ENCODE measurements at regions not wholly inside any gene's neighbourhood (a gene's known extent, or its start where the extent isn't known, plus 50 kb on each side); places are given as distances from the start of the nearest gene placed in this dataset.
"Not testable (repeated sequence)": the region's sequence is repeated elsewhere in the genome, so short reads cannot be mapped to it uniquely, and the experiment has no call there.

GRCh38 chrX:135652602-135653001 lies 60.8 kb upstream of the CT45A1 start:
- Histone ChIP-seq H3K9me3 (ENCODE audit: control extremely low read depth in 1 of 5, control insufficient read depth in 4 of 5, insufficient read depth in 2 of 5, low read depth in 1 of 5, low read length in 4 of 5) (no peaks in the 10 kb centered on the region), H3K27me3 (replicated peaks in 2 of 5; ENCODE audit: control insufficient read depth in 4 of 5, insufficient read depth in 5 of 5, low read length in 4 of 5) (no peaks in the 10 kb centered on the region), H3K4me1 (ENCODE audit: control extremely low read depth in 1 of 4, control insufficient read depth in 4 of 4, insufficient read depth in 4 of 4, low read length in 3 of 4) (no peaks in the 10 kb centered on the region), H3K27ac (ENCODE audit: insufficient read depth in 1 of 2, low read depth in 1 of 2, low read length in 2 of 2, poor library complexity in 1 of 2, severe bottlenecking in 2 of 2) (no peak overlapping the region), H3K4me3 (ENCODE audit: control insufficient read depth in 1 of 7, extremely low read depth in 1 of 7, insufficient read depth in 4 of 7, low read depth in 2 of 7, low read length in 6 of 7) (no peak overlapping the region), H3K36me3 (ENCODE audit: control insufficient read depth in 4 of 4, insufficient read depth in 4 of 4, low read length in 3 of 4) (no peaks in the 10 kb centered on the region)
- WGBS (ENCODE audit: insufficient coverage) = 80% methylated on average over 1 of the region's 2 CpGs
- POLR2A ChIA-PET = no interaction called here
- CTCF ChIA-PET = no interaction called here
- DNase-seq = no peak

GRCh38 chrX:135657952-135658654 lies 55.3 kb upstream of the CT45A1 start:
- POLR2A ChIA-PET; H3K4me1 ChIP-seq (ENCODE audit: control extremely low read depth in 1 of 4, control insufficient read depth in 4 of 4, insufficient read depth in 4 of 4, low read length in 3 of 4); DNase-seq; H3K4me3 ChIP-seq (ENCODE audit: control insufficient read depth in 1 of 7, extremely low read depth in 1 of 7, insufficient read depth in 4 of 7, low read depth in 2 of 7, low read length in 6 of 7); H3K9me3 ChIP-seq (ENCODE audit: control extremely low read depth in 1 of 5, control insufficient read depth in 4 of 5, insufficient read depth in 2 of 5, low read depth in 1 of 5, low read length in 4 of 5); H3K27me3 ChIP-seq (replicated peaks in 2 of 5; ENCODE audit: control insufficient read depth in 4 of 5, insufficient read depth in 5 of 5, low read length in 4 of 5); H3K36me3 ChIP-seq (ENCODE audit: control insufficient read depth in 4 of 4, insufficient read depth in 4 of 4, low read length in 3 of 4); CTCF ChIA-PET; H3K27ac ChIP-seq (ENCODE audit: insufficient read depth in 1 of 2, low read depth in 1 of 2, low read length in 2 of 2, poor library complexity in 1 of 2, severe bottlenecking in 2 of 2): not testable (repeated sequence)
- WGBS (ENCODE audit: insufficient coverage) = no CpG with 5 or more reads among the region's 7 CpGs
